Ishikawa (cell line): ENCODE measurements at regions not wholly inside any gene's neighbourhood (a gene's known extent, or its start where the extent isn't known, plus 50 kb on each side); places are given as distances from the start of the nearest gene placed in this dataset.

Source experiments
- CREB1 ChIP-seq: IDR thresholded peaks from 2 replicates; pipeline ENCODE4 v1.6.1; 2012; ENCODE audit warnings: low read depth
- EP300 ChIP-seq: IDR thresholded peaks from 2 replicates; pipeline ENCODE4 v1.6.1; 2012; ENCODE audit warnings: borderline replicate concordance
- FOXM1 ChIP-seq: IDR thresholded peaks from 2 replicates; pipeline ENCODE4 v1.6.1; 2012; ENCODE audit warnings: low read depth, borderline replicate concordance
- MAX ChIP-seq: IDR thresholded peaks from 2 replicates; pipeline ENCODE4 v1.6.1; 2012
- NFIC ChIP-seq: IDR thresholded peaks from 2 replicates; pipeline ENCODE4 v1.6.1; 2012
- RAD21 ChIP-seq: IDR thresholded peaks from 2 replicates; pipeline ENCODE4 v1.6.1; 2012; ENCODE audit warnings: low read depth
- TAF1 ChIP-seq: IDR thresholded peaks from 2 replicates; pipeline ENCODE4 v1.6.1; 2012; ENCODE audit warnings: low read depth, mild to moderate bottlenecking
- YY1 ChIP-seq: IDR thresholded peaks from 2 replicates; pipeline ENCODE4 v1.6.1; 2012; ENCODE audit warnings: low read depth
- ZBTB7A ChIP-seq: IDR thresholded peaks from 2 replicates; pipeline ENCODE4 v1.6.1; 2012; ENCODE audit warnings: low read depth
- TF ChIP-seq, protein P1 (sequence below): IDR thresholded peaks from 2 replicates; pipeline ENCODE4 v1.6.1; 2012; ENCODE audit warnings: low read depth, mild to moderate bottlenecking

GRCh38 chrX:13478740-13479451 is 90.5 kb upstream of the EGFL6 start:
- TF ChIP-seq, protein P1, sequence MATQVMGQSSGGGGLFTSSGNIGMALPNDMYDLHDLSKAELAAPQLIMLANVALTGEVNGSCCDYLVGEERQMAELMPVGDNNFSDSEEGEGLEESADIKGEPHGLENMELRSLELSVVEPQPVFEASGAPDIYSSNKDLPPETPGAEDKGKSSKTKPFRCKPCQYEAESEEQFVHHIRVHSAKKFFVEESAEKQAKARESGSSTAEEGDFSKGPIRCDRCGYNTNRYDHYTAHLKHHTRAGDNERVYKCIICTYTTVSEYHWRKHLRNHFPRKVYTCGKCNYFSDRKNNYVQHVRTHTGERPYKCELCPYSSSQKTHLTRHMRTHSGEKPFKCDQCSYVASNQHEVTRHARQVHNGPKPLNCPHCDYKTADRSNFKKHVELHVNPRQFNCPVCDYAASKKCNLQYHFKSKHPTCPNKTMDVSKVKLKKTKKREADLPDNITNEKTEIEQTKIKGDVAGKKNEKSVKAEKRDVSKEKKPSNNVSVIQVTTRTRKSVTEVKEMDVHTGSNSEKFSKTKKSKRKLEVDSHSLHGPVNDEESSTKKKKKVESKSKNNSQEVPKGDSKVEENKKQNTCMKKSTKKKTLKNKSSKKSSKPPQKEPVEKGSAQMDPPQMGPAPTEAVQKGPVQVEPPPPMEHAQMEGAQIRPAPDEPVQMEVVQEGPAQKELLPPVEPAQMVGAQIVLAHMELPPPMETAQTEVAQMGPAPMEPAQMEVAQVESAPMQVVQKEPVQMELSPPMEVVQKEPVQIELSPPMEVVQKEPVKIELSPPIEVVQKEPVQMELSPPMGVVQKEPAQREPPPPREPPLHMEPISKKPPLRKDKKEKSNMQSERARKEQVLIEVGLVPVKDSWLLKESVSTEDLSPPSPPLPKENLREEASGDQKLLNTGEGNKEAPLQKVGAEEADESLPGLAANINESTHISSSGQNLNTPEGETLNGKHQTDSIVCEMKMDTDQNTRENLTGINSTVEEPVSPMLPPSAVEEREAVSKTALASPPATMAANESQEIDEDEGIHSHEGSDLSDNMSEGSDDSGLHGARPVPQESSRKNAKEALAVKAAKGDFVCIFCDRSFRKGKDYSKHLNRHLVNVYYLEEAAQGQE: no peak
- no peak for TF ChIP-seq ZBTB7A
- TF ChIP-seq YY1: no peak
- no peak for TF ChIP-seq TAF1
- TF ChIP-seq MAX: no peak
- no peak for TF ChIP-seq NFIC
- no peak for TF ChIP-seq CREB1
- no peak for TF ChIP-seq EP300
- no peak for TF ChIP-seq RAD21
- TF ChIP-seq FOXM1: no peak
